ENCODE measurements at regions not wholly inside any gene's neighbourhood (a gene's known extent, or its start where the extent isn't known, plus 50 kb on each side); places are given as distances from the start of the nearest gene placed in this dataset.
"Not testable (repeated sequence)": the region's sequence is repeated elsewhere in the genome, so short reads cannot be mapped to it uniquely, and the experiment has no call there.

DNA sequence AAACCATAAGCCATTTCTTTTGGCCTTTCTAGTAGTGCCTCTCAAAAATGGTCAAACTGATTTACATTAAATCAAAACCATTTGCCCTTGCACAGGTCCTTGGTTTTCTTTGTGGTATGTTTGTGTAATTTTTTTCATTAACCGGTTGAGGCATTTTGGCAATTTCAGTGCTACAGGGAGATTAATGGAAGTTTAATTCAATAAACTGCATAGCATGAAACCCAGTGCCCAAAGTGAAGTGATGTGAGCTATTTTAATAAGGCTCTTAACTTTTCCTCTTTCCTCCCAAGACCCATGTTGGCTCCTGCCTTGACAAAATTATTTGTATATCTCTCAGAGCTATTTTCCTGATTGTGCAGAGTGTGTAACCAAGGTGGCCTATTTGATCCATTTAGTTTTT is 326.2 kb upstream of the SEMA6A start:
- no peak for DNase-seq (ENCODE audit: low read depth, low spot score)

DNA sequence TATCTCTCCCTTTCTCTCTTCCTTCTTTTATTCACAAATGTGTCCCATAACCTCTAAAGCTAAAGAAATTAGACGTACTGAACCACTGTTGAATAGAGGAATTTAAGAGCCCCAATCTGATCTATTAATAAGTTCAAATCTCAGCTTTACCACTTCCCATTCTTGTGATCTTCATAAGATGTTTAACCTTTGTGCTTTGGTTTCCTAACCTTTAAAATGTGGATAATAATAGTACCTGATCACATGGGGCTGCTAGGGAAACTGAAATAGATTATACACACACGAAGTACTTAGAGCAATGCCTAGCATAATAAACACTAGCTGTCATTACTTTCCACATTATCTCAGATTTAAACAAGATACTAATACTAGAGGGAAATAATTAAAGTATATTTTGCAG is 324.3 kb upstream of the SEMA6A start:
- DNase-seq (ENCODE audit: low read depth, low spot score), result no peak

DNA sequence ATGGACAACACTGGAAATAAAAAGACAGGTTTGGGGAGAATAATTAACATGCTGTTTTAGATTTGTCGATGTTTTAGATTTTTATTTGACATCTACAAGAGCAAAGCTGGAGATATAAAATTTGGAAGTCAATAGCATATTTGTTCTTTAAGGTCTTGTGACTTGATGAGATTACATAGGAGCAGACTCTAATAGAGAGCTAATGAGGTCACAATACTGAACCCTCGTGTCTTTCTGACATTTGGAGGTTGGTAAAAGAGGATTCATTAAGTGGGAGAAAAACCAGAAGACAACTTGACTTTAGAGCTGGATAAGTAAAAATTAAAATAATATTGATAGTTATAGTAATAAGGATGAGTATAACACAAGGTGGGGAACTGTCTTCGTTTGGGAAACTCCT is 322.7 kb upstream of the SEMA6A start:
- DNase-seq (ENCODE audit: low read depth, low spot score), result no peak

DNA sequence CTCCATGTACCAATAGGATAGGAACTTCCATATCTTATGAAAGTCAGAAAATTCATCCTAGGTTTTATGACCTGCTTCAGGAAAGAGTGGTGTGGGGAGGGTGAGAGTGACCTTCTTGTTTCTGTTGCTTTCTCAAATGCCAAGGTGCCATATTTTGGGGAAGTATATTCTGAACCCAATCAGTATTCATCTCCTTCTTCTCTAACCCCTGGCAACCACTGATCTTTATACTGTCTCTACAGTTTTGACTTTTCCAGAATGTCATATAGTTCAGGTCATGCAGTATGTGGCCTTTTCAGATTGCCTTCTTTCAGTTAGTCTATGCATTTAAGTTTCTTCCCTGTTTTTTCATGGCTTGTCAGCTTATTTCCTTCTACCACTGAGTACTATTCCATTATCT is 321.4 kb upstream of the SEMA6A start:
- no peak for DNase-seq (ENCODE audit: low read depth, low spot score)

DNA sequence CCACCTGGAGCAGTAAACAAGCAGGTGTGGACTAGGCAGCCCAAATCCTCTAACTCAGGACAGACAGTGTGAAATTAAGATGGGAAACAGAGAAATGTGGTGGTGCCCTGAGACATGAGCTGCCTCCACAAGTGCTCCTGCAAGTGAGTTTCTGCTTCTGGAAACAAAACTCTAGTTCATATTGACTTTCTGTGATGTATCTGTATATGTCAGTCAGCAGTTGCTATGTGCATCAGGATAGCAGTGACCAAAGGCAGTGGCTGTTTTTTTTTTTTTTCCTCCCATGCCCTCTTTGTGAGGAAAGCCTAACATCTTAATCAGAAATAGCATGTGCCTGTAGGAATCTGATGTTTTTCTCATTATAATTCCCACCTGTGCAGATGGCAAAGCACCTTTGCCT is 318.4 kb upstream of the SEMA6A start:
- no peak for DNase-seq (ENCODE audit: low read depth, low spot score)

DNA sequence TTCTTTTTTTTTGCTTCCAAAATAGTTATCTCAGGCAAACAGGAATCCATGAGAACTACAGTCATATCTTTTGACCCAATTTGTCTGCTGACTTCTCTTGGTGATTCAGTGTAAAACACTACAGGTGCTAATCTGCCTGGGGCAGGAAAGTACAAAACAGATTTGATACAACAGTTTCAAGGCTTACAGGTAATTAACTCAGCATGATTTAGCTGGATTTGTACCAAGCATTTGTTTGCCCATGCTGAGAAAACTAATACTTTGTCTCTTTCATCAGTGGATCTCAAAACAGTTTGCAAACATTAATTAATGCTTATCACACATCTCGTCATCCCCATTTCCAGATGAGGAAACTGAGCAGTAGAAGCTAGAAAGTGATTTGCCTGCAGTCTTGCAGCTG is 312.5 kb upstream of the SEMA6A start:
- DNase-seq (ENCODE audit: low read depth, low spot score), result no peak

DNA sequence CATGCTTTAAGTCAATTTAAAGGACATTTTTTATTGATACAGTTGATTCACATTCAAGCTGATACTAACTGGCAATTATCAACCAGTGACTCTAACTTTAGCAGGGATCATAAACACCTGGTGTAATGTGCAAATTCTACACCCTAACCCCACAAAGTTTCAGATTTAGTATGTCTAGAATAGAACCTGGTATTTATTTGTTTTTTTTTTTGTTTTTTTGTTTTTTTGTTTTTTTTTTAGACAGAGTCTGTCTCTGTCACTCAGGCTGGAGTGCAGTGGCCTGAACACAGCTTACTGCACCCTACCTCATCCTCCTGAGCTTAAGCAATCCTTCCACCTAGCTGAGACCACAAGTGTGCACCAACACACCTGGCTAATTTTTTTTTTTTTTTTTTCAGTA is 311.2 kb upstream of the SEMA6A start:
- no peak for DNase-seq (ENCODE audit: low read depth, low spot score)

DNA sequence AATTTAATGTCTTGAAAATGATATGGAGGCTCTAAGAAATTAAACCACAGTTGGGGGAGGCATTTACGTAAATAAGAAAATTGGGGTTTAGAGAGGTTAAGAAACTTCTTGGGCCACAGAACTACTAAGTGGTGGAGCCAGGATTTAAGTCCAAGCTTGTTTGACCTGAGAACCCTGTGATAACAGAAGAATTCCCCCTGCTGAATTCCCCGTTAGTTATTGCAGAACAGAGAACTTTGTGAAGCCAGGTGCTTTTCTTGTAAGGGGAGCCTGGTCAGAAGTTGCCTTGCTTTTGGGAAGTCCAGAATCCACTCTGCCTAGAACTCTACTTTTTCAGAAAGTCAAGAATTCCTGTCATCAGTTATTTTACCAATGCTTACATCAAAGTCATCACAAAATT is 309.3 kb upstream of the SEMA6A start:
- DNase-seq (ENCODE audit: low read depth, low spot score), result no peak

DNA sequence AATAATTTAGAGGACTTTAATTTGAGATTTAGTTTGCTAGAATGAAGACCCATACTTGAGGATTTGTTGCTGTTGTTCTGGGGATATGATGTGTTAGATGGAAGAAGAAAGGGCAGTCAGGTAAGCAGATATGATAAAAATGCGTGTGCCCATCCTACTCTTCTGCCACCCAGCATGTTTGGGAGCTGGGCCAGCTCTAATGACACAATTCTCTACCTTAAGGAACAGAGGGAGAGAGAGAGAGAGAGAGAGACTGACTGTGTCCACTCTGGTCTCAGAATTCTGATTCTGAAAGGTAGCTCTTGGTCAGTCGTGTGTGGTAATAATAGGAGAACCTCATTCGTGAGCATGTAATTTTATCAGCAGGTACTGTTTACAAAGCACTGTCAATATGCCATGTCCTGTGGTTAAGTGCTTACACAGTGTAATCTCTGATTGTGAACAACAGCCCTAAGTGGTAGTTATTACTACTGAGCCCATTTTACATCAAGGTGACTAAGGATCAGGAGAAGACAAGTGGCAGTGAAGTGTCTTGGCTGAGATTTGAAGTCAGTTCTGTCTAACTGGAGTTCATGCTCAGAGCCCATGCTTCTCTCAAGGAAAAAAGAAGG is 307.4 kb upstream of the SEMA6A start:
- DNase-seq (ENCODE audit: low read depth, low spot score), result no peak

DNA sequence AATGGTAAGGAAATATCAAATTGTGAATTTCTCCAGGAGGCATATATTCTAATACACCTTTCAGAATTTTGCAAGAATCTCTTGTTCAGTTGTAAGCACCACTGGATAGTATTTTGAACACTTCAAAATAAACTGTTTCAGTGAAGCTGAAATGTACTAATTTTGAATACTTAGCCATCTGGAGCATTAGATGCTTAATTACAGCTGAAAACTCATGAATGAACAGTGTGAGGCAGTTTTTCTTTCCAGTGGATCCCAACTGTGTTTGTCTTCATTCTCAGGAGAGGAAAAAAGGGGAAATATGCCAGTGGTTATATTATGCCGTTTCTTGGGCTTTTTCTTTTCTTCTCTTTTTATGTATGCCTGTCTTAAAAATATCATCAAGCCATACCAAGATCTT is 306.0 kb upstream of the SEMA6A start:
- no peak for DNase-seq (ENCODE audit: low read depth, low spot score)

DNA sequence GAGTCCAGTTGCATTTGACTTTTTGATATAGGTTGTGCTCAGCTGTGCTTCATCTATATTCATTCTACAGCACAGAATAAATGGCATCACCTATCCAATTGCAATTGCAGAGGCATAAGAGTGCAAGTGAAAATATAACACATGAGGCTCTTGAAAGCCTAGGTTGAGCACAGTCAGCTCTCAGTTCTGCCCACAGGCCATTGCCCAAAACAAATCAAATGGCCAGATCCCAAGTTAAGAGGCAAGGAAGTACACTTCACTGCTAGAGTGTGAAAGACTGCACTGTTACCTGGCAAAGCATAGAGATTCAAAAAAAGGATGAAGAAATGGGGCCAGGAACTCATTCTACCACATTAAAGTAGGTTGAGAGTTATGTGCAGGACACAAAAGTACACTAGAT is 305.5 kb upstream of the SEMA6A start:
- no peak for DNase-seq (ENCODE audit: low read depth, low spot score)

DNA sequence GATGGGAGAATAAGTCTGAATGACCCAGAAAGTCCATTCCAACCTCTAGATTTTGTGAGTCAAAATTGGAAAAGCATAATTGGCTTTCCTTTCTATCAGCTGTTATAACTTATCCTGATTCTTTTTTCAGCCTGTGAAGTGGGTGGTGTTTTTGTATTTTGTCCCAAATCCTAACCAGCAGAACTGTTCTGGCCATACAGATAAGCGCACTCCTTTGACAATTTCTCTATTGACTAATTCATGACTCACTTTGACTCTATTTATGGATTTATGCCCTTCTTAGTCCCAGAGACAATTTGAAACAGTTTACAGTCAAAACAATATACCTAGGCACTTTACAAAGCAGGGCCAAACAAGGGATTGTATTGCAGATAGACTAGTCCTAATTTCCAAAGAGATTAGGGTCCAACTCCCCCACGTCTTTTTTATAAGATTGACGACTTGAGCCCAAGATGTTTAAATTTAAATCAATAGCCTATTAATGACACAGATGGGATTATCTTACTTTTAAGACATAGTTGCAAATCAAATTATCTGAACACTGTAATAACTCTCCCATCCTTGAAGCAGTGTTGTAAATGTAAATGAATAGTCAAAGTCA is 301.7 kb upstream of the SEMA6A start:
- no peak for DNase-seq (ENCODE audit: low read depth, low spot score)

DNA sequence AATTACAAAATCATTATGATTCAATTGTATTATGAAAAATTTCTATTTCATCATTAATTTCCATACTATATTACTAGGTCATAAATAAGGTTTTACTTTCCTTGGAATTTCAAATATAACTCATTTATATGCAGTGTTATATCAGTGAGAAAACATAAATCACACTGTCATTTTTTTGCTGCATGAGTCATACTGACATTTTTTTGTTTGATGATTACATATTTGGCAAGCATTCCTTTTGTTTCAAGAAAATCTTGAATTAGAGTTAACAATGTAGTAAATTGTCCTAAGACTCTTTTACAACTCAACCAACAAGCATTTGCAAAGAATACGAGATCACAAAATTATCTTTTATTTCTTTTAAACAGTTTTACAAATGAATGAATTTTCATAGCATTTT is 298.4 kb upstream of the SEMA6A start:
- DNase-seq (ENCODE audit: low read depth, low spot score), result no peak

DNA sequence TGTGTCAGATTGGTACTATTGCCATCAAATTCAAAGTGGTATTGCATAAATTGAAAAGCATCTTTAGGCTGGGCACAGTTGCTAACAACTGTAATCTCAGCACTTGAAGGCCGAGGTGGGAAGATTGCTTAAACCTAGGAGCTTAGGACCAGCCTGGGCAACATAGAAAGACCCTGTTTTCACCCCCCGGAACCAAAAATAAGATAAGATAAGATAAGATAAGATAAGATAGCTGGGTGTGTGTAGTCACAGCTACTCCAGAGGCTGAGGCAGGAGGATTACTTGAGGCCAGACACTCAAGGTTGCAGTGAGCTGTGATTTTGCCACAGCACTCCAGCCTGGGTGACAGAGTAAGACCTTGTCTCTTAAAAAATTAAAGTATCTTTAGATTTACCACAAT is 297.9 kb upstream of the SEMA6A start:
- no peak for DNase-seq (ENCODE audit: low read depth, low spot score)

DNA sequence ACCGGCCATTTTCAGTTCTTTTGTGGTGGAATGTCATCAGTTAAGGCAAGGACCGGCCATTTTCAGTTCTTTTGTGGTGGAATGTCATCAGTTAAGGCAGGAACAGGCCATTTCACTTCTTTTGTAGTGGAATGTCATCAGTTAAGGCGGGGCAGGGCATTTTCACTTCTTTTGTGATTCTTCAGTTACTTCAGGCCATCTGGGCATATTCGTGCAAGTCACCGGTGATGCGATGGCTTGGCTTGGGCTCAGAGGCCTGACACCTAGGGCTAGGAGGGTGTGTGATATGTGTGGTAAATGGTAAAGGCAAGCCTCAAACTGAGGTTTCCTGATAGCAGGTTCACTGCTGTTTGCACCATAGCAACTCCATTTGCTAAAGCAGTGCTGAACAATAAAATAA is 293.2 kb upstream of the SEMA6A start:
- DNase-seq (ENCODE audit: low read depth, low spot score), result not testable (repeated sequence)

DNA sequence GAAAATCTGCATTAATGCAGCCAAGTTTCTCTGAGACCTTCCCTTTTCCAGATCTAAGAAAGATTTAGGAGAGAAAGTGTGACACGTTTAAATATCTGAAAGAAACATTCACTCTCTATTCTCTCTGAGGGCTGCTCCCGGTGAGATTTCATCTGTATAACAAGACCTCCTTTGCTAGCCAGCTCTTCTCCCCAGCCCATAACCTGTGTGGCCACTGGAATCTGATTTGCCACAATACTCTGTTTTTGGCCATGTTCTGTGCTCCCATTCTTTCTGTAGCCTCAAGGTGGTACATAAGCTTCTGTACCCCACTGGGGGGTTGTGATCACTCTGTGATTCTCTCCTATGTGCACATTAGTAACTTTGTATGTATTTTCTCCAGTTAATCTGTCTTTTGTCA is 291.0 kb upstream of the SEMA6A start:
- no peak for DNase-seq (ENCODE audit: low read depth, low spot score)

DNA sequence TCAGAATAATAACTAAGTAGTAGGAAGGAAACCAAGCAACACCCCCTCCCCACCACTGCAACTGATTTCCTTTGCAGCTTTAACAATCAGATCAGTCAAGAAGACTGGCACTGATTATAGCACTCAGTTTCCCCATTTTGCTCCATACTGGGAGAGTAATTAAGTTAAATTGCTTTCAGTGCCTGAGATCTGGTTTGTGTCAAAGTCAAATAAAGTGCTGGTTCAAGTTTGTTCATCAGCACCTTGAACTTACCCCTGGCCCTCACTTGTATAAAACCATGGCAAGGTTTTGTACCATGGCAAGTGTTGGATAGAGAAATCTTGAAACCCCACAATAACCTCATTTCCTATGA is 290.2 kb upstream of the SEMA6A start:
- DNase-seq (ENCODE audit: low read depth, low spot score), result no peak

DNA sequence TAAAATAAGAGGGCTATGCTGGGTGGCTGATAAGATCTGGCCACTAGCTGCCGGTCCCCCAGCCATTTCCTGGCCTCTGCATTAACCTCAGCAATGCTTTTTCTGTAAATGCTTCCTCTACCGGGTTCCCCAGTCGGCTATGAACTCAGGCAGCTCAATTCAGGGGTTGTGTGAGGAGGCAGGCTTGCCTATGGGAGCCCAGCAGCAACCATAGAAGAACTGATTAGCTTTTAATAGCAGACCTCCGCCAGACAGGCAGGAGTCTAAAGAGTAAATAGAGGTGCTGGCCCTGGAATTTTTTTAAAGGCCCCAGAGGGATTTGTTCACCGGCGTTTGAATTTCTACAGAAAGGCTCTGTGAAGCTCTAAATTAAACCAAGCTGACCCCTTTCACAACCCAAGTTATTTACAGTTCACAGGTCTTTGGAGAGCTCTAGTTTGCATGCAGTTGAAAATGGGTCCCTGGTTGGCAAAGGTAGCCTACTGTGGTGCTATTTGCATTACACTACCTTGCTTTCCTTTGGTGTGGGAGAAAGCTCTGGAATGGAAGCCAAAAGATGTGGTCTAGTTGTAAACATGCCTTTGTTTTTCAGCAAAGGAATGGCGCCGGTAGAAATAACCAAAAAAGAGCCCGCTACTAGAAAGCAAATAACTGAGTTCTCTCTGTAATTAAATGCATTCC is 289.7 kb upstream of the SEMA6A start:
- DNase-seq (ENCODE audit: low read depth, low spot score), result no peak

DNA sequence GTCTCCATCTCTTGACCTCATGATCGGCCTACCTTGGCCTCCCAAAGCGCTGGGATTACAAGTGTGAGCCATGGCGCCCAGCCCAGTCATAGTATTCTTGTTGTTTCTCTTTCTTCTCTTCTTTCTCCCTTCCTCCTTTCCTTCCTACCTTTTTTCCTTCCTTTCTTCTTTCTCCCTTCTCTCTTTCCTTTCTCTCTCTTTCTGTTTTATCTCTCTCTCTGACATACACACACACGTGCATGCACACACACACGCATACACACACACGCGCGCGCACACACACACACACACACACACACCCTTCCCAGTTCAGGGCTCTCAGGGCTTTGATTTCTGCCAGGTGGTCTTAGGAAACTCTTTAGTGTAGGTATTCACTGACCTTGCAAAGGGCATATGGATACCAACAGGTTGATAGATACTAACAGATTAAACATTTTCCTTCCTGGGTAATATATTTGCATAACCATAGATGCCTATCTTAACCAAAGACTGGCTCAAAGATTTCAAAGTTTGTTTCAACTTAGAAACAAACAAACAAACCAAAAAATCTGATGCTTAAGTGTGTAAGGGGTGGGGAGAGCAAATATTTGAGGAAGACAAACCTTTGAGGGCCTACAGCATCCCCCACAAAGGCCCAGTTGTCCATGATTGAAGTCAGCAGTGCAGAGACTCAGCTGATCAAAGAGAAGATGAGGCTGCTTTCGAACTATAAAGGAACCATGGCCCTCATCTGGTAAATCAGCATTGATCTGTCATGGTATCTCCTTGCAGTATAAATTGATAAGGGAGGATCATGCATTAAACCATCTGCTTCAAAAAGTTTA is 288.2 kb upstream of the SEMA6A start:
- DNase-seq (ENCODE audit: low read depth, low spot score), result no peak

DNA sequence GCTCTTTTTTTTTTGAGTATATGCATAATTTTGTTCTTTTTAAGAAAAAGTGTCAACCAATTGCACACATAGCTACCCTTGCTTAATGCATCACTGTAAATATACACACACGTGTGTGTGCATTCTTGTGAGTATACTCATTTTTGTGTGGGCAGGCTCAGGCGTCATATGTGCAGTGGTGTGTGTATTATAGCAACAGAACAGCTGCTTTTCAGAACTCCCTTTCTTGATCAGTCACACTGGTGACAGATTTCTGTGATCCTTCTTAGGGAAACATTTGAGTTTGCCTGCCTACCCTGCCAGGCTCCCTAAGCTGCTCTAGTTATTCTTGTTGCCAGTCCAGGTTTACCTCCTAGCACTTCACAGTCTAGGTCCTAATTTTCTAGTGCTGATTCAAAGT is 287.0 kb upstream of the SEMA6A start:
- DNase-seq (ENCODE audit: low read depth, low spot score), result no peak

DNA sequence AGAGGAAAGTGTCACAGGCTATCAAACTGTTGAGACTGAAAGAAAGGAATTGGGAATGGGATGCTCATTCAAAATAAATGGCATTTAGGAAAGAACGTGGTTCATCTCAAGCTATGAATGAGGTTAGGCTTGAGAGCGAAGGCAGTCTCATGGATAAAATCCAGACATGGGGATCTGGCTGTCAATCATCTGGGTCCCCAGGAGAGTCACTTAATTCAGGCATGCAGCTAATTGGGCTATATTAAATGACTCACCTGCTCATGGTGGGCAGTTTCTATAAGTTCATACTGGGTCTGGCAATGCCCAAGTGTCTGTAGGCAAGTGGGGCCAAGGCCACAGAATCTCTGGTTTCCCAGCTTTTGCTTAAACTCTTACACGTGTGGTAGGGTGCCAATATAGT is 286.5 kb upstream of the SEMA6A start:
- no peak for DNase-seq (ENCODE audit: low read depth, low spot score)

DNA sequence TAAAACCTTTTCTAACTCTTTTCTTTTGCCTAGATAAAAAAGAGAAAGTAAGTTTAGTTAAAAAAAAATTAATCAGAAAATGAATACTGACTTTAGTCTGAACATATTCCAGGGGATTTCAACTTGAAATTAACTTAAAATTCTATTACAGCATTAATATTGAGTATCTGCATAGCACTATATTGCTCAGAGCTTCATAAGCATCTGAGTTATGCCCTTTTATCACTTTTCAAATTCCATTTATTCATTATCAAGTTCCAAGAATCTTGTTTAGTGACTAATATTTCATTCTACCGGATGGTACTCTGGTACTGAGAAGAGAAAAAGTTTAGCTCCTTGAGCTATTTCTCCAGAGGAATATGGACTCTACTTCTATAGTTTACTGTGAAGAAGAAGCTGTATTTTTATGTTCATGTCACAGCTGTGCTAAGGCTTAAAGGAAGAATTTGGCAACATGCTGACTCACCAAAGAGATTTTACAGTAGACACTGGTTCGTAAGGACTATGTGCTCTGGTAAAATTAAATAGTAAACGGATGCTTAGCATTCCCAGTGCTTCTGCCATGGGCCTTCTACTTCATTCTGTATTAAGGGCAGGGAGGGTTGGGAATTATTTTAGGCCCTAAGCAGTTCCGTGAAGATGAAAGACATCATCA is 285.2 kb upstream of the SEMA6A start:
- no peak for DNase-seq (ENCODE audit: low read depth, low spot score)

All from activated naive CD8-positive, alpha-beta T cell treated with anti-CD3 and anti-CD28 coated beads, Interleukin-2, amount 50 U/mL, for 16 hours (primary cell).